Fibroblast of mammary gland (primary cell): ENCODE measurements at regions not wholly inside any gene's neighbourhood (a gene's known extent, or its start where the extent isn't known, plus 50 kb on each side); places are given as distances from the start of the nearest gene placed in this dataset.

Experiments used
- DNase-seq: peaks from one replicate; pipeline ENCODE4 v3.0.0-alpha.2; 2010; ENCODE audit warnings: low read depth
- H3K4me3 ChIP-seq: 2 replicates; pipeline ENCODE4 v1.5.1; 2011; ENCODE audit warnings: low read depth, mild to moderate bottlenecking, low read length, moderate library complexity; ENCODE audit not compliant: control insufficient read depth
- CTCF ChIP-seq: conservative IDR thresholded peaks from 2 replicates; pipeline ENCODE4 v1.5.1; 2011; ENCODE audit warnings: low read depth, low read length, inconsistent platforms; ENCODE audit not compliant: control insufficient read depth, insufficient read depth

GRCh38 chr3:64852738-64853137 is 164.9 kb upstream of the ADAMTS9 start:
- DNase-seq = no peak
- no peak overlapping the region for H3K4me3 ChIP-seq
- TF ChIP-seq CTCF = no peak

GRCh38 chr3:64848822-64849221 is 161.0 kb upstream of the ADAMTS9 start:
- no peak for TF ChIP-seq CTCF
- H3K4me3 ChIP-seq = no peak overlapping the region
- peak; percentile 16 for DNase-seq

GRCh38 chr3:64848127-64848800 is 160.5 kb upstream of the ADAMTS9 start:
- no peak for TF ChIP-seq CTCF
- no peak overlapping the region for H3K4me3 ChIP-seq
- DNase-seq = no peak

- DNase-seq = no peak
- H3K4me3 ChIP-seq = no peak overlapping the region
- TF ChIP-seq CTCF = no peak
Measured at GRCh38 chr3:64844558-64844957, 156.8 kb upstream of the ADAMTS9 start.

- no peak for DNase-seq
- TF ChIP-seq CTCF = no peak
- H3K4me3 ChIP-seq = no peak overlapping the region
Measured at GRCh38 chr3:64837986-64838735, 150.4 kb upstream of the ADAMTS9 start.

- no peak for TF ChIP-seq CTCF
- no peak for DNase-seq
- no peak overlapping the region for H3K4me3 ChIP-seq
Measured at GRCh38 chr3:64837126-64837738, 149.4 kb upstream of the ADAMTS9 start.
